ENCODE measurements at regions not wholly inside any gene's neighbourhood (a gene's known extent, or its start where the extent isn't known, plus 50 kb on each side); places are given as distances from the start of the nearest gene placed in this dataset.

DNA sequence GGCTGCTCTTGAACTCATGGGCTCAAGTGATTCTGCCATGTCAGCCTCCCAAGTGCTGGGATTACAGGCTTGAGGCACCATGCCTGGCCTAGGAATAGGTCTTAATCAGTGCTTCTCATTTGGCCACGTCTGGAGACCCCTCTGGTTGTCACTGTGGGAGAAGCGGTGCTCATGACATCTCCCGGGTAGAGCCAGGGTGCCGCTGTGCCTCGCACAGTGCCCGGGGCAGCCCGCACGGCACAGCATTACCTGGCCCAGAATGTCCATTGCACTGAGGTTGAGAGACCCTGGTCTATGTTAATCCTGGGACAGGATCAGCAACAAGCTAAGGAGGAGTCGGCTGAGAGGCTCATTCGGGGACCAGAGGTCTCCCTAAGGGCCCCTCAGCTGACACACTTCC, 160.8 kb downstream of the EFNB2 start:
- Histone ChIP-seq H3K36me3 (no peaks in the 10 kb centered on the region), H3K27me3 (no peaks in the 10 kb centered on the region), H3K9me3 (no peaks in the 10 kb centered on the region), H3K4me3 (no peak overlapping the region), H3K4me1 (no peaks in the 10 kb centered on the region), H3K27ac (peak overlapping the region; percentile 53 to 55)
- intact Hi-C loops (cut with DNase I; ENCODE audit: low total_unique reads) = no loop called here
- TF ChIP-seq, protein P1, sequence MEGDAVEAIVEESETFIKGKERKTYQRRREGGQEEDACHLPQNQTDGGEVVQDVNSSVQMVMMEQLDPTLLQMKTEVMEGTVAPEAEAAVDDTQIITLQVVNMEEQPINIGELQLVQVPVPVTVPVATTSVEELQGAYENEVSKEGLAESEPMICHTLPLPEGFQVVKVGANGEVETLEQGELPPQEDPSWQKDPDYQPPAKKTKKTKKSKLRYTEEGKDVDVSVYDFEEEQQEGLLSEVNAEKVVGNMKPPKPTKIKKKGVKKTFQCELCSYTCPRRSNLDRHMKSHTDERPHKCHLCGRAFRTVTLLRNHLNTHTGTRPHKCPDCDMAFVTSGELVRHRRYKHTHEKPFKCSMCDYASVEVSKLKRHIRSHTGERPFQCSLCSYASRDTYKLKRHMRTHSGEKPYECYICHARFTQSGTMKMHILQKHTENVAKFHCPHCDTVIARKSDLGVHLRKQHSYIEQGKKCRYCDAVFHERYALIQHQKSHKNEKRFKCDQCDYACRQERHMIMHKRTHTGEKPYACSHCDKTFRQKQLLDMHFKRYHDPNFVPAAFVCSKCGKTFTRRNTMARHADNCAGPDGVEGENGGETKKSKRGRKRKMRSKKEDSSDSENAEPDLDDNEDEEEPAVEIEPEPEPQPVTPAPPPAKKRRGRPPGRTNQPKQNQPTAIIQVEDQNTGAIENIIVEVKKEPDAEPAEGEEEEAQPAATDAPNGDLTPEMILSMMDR (IDR thresholded peaks at IDR 0.05) = no peak
- no peak for TF ChIP-seq POLR2A (IDR thresholded peaks at IDR 0.05)
- no peak for DNase-seq

DNA sequence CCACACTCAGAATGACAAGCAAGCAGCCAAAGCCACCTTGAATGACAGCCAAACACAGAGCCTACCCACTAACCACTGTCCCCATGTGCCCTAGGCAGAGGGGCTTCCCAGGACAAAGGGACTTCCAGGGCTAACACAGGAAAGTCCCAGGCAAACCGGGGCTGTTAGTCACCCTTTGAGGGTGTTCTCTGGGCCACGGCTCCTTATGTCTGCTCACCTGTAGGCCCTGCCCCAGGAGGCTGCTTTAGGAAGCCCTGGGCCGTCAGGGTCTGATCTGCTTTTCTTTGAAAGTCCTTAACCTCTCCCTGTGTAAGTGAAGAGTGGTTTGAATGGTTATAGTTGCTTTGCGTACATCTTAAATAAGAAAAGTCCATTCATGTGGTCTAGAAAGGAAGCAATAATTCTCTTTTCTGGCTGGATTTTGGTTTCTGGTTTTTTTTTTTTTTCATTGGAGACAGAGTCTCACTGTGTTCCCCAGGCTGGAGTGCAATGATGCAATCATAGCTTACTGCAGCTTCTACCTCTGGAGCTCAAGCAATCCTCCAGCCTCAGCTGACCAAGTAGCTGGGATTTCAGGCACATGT, 161.4 kb downstream of the EFNB2 start:
- no peaks in the 10 kb centered on the region for H3K9me3 ChIP-seq
- H3K36me3 ChIP-seq = no peaks in the 10 kb centered on the region
- H3K4me1 ChIP-seq = no peaks in the 10 kb centered on the region
- TF ChIP-seq, protein P1 (IDR thresholded peaks at IDR 0.05) = no peak
- peak; percentile 31 to 37 for DNase-seq
- peak overlapping the region; percentile 39 to 59 for H3K27ac ChIP-seq
- intact Hi-C loops (cut with DNase I; ENCODE audit: low total_unique reads) = no loop called here
- H3K4me3 ChIP-seq = no peak overlapping the region
- no peaks in the 10 kb centered on the region for H3K27me3 ChIP-seq

DNA sequence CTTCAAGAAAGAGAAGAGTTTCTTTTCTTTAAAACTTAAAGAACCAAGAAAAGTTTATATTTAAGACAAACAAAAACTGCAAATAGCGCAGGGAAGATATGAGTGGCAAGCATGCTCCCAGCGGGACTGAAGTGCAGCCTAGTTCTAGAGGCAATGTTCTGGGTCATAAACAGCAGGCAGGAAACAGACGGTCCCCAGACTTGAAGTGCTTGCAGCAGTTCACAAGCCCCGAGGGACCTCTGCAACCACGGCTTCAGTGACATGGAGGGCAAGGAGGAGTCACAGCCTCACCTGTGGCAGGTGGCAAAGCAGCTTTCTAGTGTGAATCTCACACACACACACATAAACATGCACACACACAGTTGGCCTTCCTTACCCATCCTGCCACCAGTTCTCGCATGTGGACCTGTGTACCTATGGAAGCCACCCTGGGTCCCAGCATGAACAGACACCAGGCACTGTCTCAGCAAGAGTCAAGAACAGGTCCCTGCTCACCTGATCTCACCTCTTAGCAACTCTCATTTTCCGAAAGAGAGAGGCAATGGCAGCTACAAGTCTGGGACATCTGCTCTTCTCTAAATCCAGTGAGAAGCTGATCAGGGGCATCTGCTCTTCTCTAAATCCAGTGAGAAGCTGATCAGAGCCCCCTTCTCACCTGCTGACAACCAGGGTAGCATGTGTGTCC, 162.0 kb downstream of the EFNB2 start:
- intact Hi-C loops (cut with DNase I; ENCODE audit: low total_unique reads) = no loop called here
- TF ChIP-seq, protein P1 (IDR thresholded peaks at IDR 0.05) = no peak
- no peak for TF ChIP-seq POLR2A (IDR thresholded peaks at IDR 0.05)
- no peak for DNase-seq
- no peaks in the 10 kb centered on the region for H3K36me3 ChIP-seq
- H3K27ac ChIP-seq = peak overlapping the region; percentile 39 to 59
- H3K4me1 ChIP-seq = no peaks in the 10 kb centered on the region
- no peaks in the 10 kb centered on the region for H3K27me3 ChIP-seq
- H3K4me3 ChIP-seq = no peak overlapping the region
- H3K9me3 ChIP-seq = no peaks in the 10 kb centered on the region

DNA sequence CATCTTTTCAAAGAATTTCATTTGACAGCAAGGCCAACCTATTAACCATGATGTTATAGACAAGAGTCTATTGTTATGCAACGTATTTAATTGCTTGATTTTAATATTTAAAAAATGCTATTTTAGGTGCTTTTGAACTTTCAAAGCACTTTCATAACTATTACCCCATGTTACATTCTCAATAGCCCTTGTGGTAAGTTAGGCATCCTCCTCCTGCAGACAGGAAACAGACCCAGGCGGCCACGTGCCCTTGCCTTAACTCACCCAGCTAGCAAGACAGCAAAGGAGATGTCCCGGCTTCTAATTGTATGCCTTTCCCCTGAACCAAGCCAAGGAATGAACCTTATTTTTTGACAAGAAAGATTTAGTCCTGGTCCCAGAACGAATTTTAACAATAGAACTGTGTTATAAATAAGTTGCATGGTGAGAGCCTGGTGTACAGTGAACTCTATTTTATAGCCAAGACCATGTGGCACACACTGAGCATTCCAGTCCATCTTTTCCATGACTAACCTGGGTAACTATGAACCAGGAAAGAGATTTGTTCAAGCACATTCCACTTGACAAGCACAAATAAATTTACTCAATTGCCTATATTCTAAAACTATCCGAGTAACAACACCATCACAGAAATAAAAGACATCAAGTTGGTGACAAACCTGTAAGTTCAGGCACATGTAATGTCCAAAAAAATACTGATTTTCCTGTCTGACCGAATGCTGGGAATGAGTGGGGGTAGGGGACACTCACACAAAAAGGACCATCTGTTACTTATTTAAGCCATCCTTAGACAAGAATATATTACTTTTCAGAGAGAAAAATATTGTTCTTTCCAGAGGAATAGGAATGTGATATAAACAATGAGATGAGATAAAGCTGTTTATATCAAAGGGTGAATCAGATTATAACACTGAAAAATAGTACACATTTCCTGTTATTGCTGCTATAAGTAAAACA, 163.0 kb downstream of the EFNB2 start:
- DNase-seq = no peak
- Histone ChIP-seq H3K4me1 (no peaks in the 10 kb centered on the region), H3K36me3 (no peaks in the 10 kb centered on the region), H3K27me3 (no peaks in the 10 kb centered on the region), H3K27ac (peak overlapping the region in 1 of 2 donors; percentile 5), H3K9me3 (no peaks in the 10 kb centered on the region), H3K4me3 (no peak overlapping the region)
- intact Hi-C loops (cut with DNase I; ENCODE audit: low total_unique reads) = no loop called here
- no peak for TF ChIP-seq POLR2A (IDR thresholded peaks at IDR 0.05)
- TF ChIP-seq, protein P1 (IDR thresholded peaks at IDR 0.05) = no peak

DNA sequence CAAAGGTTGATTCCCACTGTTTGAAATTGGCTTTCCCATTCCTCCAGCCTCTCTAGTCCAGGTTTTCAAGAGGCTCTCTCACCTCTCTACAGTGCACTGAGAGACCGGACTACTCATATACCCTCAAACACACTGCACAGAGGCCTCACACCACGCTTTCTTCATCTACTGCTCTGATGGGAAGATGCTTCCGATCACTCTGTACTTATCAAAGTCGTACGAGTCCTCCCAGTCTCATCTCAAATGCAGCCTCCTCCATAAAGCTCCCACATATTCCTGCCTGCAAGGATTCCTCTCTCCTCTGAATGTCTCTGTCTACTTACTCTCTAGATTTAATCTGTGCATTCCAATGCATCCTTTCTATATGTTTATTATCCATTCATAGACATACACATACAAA, 164.4 kb downstream of the EFNB2 start:
- DNase-seq = no peak
- TF ChIP-seq, protein P1 (IDR thresholded peaks at IDR 0.05) = no peak
- TF ChIP-seq POLR2A (IDR thresholded peaks at IDR 0.05) = no peak
- no peak overlapping the region for H3K27ac ChIP-seq
- H3K4me1 ChIP-seq = no peaks in the 10 kb centered on the region
- H3K4me3 ChIP-seq = no peak overlapping the region
- intact Hi-C loops (cut with DNase I; ENCODE audit: low total_unique reads) = no loop called here
- no peaks in the 10 kb centered on the region for H3K27me3 ChIP-seq
- no peaks in the 10 kb centered on the region for H3K36me3 ChIP-seq
- no peaks in the 10 kb centered on the region for H3K9me3 ChIP-seq
